ENCODE measurements at regions not wholly inside any gene's neighbourhood (a gene's known extent, or its start where the extent isn't known, plus 50 kb on each side); places are given as distances from the start of the nearest gene placed in this dataset.

GRCh38 chr22:19625331-19626041 is 88.8 kb upstream of the SEPTIN5 start:
- TF ChIP-seq CTCF (IDR thresholded peaks at IDR 0.05; ENCODE audit: low read depth, low read length, missing control alignments): no peak
- H3K4me3 ChIP-seq (replicated peaks; ENCODE audit: low read depth, low read length): no peak overlapping the region
- no peak for DNase-seq (ENCODE audit: extremely low read depth, low read depth)

GRCh38 chr22:19626042-19626587 is 88.2 kb upstream of the SEPTIN5 start:
- TF ChIP-seq CTCF (IDR thresholded peaks at IDR 0.05; ENCODE audit: low read depth, low read length, missing control alignments): no peak
- H3K4me3 ChIP-seq (replicated peaks; ENCODE audit: low read depth, low read length): no peak overlapping the region
- no peak for DNase-seq (ENCODE audit: extremely low read depth, low read depth)

- H3K4me3 ChIP-seq (replicated peaks; ENCODE audit: low read depth, low read length): no peak overlapping the region
- DNase-seq (ENCODE audit: extremely low read depth, low read depth): no peak
- TF ChIP-seq CTCF (IDR thresholded peaks at IDR 0.05; ENCODE audit: low read depth, low read length, missing control alignments): no peak
Measured at GRCh38 chr22:19626666-19627065, 87.6 kb upstream of the SEPTIN5 start.

GRCh38 chr22:19628038-19628776 is 86.1 kb upstream of the SEPTIN5 start:
- no peak overlapping the region for H3K4me3 ChIP-seq (replicated peaks; ENCODE audit: low read depth, low read length)
- no peak for TF ChIP-seq CTCF (IDR thresholded peaks at IDR 0.05; ENCODE audit: low read depth, low read length, missing control alignments)
- DNase-seq (ENCODE audit: extremely low read depth, low read depth): no peak

- no peak for TF ChIP-seq CTCF (IDR thresholded peaks at IDR 0.05; ENCODE audit: low read depth, low read length, missing control alignments)
- no peak overlapping the region for H3K4me3 ChIP-seq (replicated peaks; ENCODE audit: low read depth, low read length)
- no peak for DNase-seq (ENCODE audit: extremely low read depth, low read depth)
Measured at GRCh38 chr22:19629331-19629719, 85.0 kb upstream of the SEPTIN5 start.

GRCh38 chr22:19629720-19630419 is 84.4 kb upstream of the SEPTIN5 start:
- peak; percentile 21 for DNase-seq (ENCODE audit: extremely low read depth, low read depth)
- H3K4me3 ChIP-seq (replicated peaks; ENCODE audit: low read depth, low read length): no peak overlapping the region
- peak; percentile 91 for TF ChIP-seq CTCF (IDR thresholded peaks at IDR 0.05; ENCODE audit: low read depth, low read length, missing control alignments)
